PC-3 (cell line): ENCODE measurements at regions not wholly inside any gene's neighbourhood (a gene's known extent, or its start where the extent isn't known, plus 50 kb on each side); places are given as distances from the start of the nearest gene placed in this dataset.
A peak's percentile ranks its signal among the peaks of the same experiment; 100 is the strongest.

Experiments used
- ATAC-seq: fragments of 200-7000 bp; cut with Tn5 transposase; 2 replicates; pipeline ENCODE4 v1.9.1; 2020; ENCODE audit warnings: mild to moderate bottlenecking, moderate library complexity
- BruUV-seq: library from RNA; stranded (reverse); fragments of 400-500 nt; replicated peaks from 2 replicates; lab custom pipeline; 2021; lab: Mats Ljungman, UMichigan
- CTCF ChIA-PET: fragments of 300-600 bp; sonication (Branson Sonifier 250); formaldehyde crosslinking; loops from one replicate; lab custom pipeline; 2022; ENCODE audit warnings: antibody characterized with exemption; lab: Charles Lee
- POLR2A ChIA-PET: fragments of 300-600 bp; sonication (Branson Sonifier 250); formaldehyde crosslinking; loops from one replicate; lab custom pipeline; 2022; ENCODE audit warnings: antibody characterized with exemption; ENCODE audit not compliant: unreplicated experiment; lab: Charles Lee
- DNase-seq: peaks from one replicate; pipeline ENCODE4 v3.0.0-alpha.2; 2015
- H2AFZ ChIP-seq: fragments of 300-600 bp; sonication (generic); 2 replicates; pipeline ENCODE4 v1.6.0; 2016; ENCODE audit warnings: antibody characterized with exemption, low read length
- H3F3A ChIP-seq: fragments of 300-600 bp; sonication (generic); one replicate; pipeline ENCODE4 v1.6.0; 2017; ENCODE audit warnings: antibody characterized with exemption, low read length, control low read depth, mild to moderate bottlenecking; ENCODE audit not compliant: unreplicated experiment
- H3K27ac ChIP-seq: fragments of 300-600 bp; sonication (generic); 2 replicates; pipeline ENCODE4 v1.5.1; 2016; ENCODE audit warnings: mild to moderate bottlenecking, low read length
- H3K27me3 ChIP-seq: fragments of 300-600 bp; sonication (generic); 2 replicates; pipeline ENCODE4 v1.6.1; 2016; ENCODE audit warnings: low read length, mixed read lengths
- H3K36me3 ChIP-seq: fragments of 300-600 bp; sonication (generic); 2 replicates; pipeline ENCODE4 v1.6.1; 2016; ENCODE audit warnings: low read depth, mixed run types, low read length, mixed read lengths
- H3K4me1 ChIP-seq: fragments of 300-600 bp; sonication (generic); 2 replicates; pipeline ENCODE4 v1.5.1; 2016; ENCODE audit warnings: low read length; ENCODE audit not compliant: insufficient read depth
- H3K4me2 ChIP-seq: fragments of 300-600 bp; sonication (generic); 2 replicates; pipeline ENCODE4 v1.6.0; 2016; ENCODE audit warnings: low read length
- H3K4me3 ChIP-seq: fragments of 300-600 bp; sonication (generic); 2 replicates; pipeline ENCODE4 v1.5.1; 2016; ENCODE audit warnings: mild to moderate bottlenecking, low read length, mixed read lengths
- H3K79me2 ChIP-seq: fragments of 300-600 bp; sonication (generic); 2 replicates; pipeline ENCODE4 v1.6.1; 2017; ENCODE audit warnings: low read length, mixed read lengths
- H3K9ac ChIP-seq: fragments of 300-600 bp; sonication (generic); 2 replicates; pipeline ENCODE4 v1.6.0; 2016; ENCODE audit warnings: mild to moderate bottlenecking, low read length
- H3K9me2 ChIP-seq: fragments of 300-600 bp; sonication (generic); replicated peaks from 2 replicates; pipeline ENCODE4 v1.6.1; 2016; ENCODE audit warnings: mixed run types, low read length, mixed read lengths
- H3K9me3 ChIP-seq: fragments of 300-600 bp; sonication (generic); 2 replicates; pipeline ENCODE4 v1.6.1; 2016; ENCODE audit warnings: low read length, mixed read lengths
- H4K20me1 ChIP-seq: fragments of 300-600 bp; sonication (generic); 2 replicates; pipeline ENCODE4 v1.6.1; 2016; ENCODE audit warnings: low read length, mixed read lengths
- EZH2 ChIP-seq: fragments of 300-600 bp; sonication (generic); IDR thresholded peaks from one replicate; pipeline ENCODE4 v1.6.1; 2017; ENCODE audit warnings: antibody characterized with exemption, mild to moderate bottlenecking, low read length; ENCODE audit not compliant: unreplicated experiment
- EZH2phosphoT487 ChIP-seq: fragments of 300-600 bp; sonication (generic); IDR thresholded peaks from 2 replicates; pipeline ENCODE4 v1.6.1; 2018; ENCODE audit warnings: mild to moderate bottlenecking, antibody characterized with exemption, low read length, borderline replicate concordance
- intact Hi-C: fragments of 100-400 bp; cut with micrococcal nuclease; formaldehyde crosslinking; loops from 2 replicates; pipeline ENCODE4 v1.9.0; 2023
- TF ChIP-seq, protein P1 (sequence below): fragments of 300-600 bp; sonication (generic); conservative IDR thresholded peaks from 2 replicates; pipeline ENCODE4 v1.5.1; 2017; ENCODE audit warnings: antibody characterized with exemption, low read depth, mild to moderate bottlenecking, low read length

DNA sequence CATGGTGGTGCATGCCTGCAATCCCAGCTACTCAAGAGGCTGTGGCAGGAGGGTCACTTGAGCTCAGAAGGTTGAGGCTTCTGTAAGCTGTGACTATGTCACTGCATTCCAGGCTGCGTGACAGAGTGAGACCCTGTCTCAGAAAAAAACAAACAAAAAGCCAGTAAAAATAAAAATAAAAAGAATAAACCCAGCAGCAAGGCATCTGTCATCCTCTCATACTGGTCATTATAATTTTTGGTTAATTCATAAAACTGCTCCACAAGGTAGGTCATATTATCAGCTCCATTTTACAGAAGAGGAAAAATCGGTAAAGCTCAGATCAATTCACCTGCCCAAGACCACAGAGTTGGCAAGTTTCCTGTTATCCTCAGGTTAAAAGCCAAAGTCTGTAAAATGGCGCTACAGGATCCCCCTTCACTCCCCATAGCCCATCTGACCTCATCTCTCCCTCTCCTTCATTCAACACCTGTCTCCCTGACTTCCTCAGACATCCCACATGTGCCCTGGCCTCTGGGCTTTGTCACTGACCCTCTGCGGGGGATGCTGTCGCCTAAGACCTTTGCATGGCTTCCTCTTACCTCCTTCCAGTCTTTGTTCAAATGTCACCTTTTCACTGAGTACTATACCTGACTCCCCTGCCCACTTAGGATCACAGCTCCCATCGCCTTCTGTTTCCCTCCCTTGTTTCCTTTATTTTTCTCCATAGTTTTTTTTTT lies 213.2 kb upstream of the ZNF217 start:
- H3K9me2 ChIP-seq, result no peaks in the 10 kb centered on the region
- TF ChIP-seq, protein P1, sequence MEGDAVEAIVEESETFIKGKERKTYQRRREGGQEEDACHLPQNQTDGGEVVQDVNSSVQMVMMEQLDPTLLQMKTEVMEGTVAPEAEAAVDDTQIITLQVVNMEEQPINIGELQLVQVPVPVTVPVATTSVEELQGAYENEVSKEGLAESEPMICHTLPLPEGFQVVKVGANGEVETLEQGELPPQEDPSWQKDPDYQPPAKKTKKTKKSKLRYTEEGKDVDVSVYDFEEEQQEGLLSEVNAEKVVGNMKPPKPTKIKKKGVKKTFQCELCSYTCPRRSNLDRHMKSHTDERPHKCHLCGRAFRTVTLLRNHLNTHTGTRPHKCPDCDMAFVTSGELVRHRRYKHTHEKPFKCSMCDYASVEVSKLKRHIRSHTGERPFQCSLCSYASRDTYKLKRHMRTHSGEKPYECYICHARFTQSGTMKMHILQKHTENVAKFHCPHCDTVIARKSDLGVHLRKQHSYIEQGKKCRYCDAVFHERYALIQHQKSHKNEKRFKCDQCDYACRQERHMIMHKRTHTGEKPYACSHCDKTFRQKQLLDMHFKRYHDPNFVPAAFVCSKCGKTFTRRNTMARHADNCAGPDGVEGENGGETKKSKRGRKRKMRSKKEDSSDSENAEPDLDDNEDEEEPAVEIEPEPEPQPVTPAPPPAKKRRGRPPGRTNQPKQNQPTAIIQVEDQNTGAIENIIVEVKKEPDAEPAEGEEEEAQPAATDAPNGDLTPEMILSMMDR, result no peak
- TF ChIP-seq EZH2phosphoT487 (no peak), EZH2 (no peak)
- no peaks in the 10 kb centered on the region for H3K36me3 ChIP-seq
- peaks cover 41% of the 10 kb centered on the region for H3K4me1 ChIP-seq
- H3K27ac ChIP-seq, result peak overlapping the region; percentile 89
- no peaks in the 10 kb centered on the region for H3K79me2 ChIP-seq
- H3K4me2 ChIP-seq, result no peak overlapping the region
- ATAC-seq (no peak), DNase-seq (no peak)
- no peaks in the 10 kb centered on the region for H4K20me1 ChIP-seq
- intact Hi-C loops, result loop anchor here (1.0 to 5.0 kb wide), 6 partner anchors 21 to 107 kb away; no protein-coding TSS in a partner anchor
- no peak overlapping the region for H2AFZ ChIP-seq
- no peak overlapping the region for H3K4me3 ChIP-seq
- H3K9ac ChIP-seq, result peak overlapping the region; percentile 42
- ChIA-PET POLR2A (interaction anchor here (0.7 kb wide), 1 partner anchor 32 kb away, joined by 8 read pairs; no protein-coding TSS in a partner anchor), CTCF (no interaction called here)
- no peaks in the 10 kb centered on the region for H3K9me3 ChIP-seq
- H3F3A ChIP-seq, result peaks cover 11% of the 10 kb centered on the region
- BruUV-seq, result no TSS peak
- no peaks in the 10 kb centered on the region for H3K27me3 ChIP-seq

DNA sequence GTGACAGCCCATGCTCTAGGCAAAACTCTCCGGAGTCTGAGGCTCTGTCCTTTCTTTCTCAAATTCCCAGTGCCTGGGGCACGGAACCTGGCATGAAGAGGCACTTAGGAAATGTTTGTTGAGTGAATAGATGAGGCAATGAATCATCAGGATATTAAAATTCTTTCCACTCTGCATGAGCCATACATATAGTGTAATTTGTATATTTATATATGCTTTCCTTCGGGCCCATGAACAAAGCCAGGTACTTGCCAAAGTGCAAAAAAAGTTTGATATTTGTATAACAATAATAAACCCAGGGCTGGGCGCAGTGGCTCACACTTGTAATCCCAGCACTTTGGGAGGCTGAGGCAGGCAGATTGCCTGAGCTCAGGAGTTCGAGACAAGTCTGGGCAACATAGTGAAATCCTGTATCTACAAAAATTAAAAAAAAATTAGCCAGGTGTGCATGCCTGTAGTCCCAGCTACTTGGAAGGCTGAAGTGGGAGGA lies 212.3 kb upstream of the ZNF217 start:
- Histone ChIP-seq H3K79me2 (no peaks in the 10 kb centered on the region), H3K4me2 (peak overlapping the region; percentile 36), H3K9ac (peak overlapping the region; percentile 75), H3K9me2 (no peaks in the 10 kb centered on the region), H2AFZ (no peak overlapping the region), H3K27ac (peak overlapping the region; percentile 89), H3K4me3 (no peak overlapping the region), H3K27me3 (no peaks in the 10 kb centered on the region), H4K20me1 (no peaks in the 10 kb centered on the region), H3F3A (peaks cover 11% of the 10 kb centered on the region), H3K36me3 (no peaks in the 10 kb centered on the region), H3K9me3 (no peaks in the 10 kb centered on the region), H3K4me1 (peaks cover 50% of the 10 kb centered on the region)
- DNase-seq (peak; percentile 100), ATAC-seq (peak; percentile 82)
- CTCF ChIA-PET, result no interaction called here
- TF ChIP-seq EZH2phosphoT487 (no peak), EZH2 (no peak)
- TF ChIP-seq, protein P1, result no peak
- intact Hi-C loops, result loop anchor here (1.0 to 5.0 kb wide), 6 partner anchors 20 to 108 kb away; no protein-coding TSS in a partner anchor
- POLR2A ChIA-PET, result interaction anchor here (0.6 to 0.7 kb wide), 4 partner anchors 22 to 186 kb away, joined by 3 to 5 read pairs (median 4); no protein-coding TSS in a partner anchor
- no TSS peak for BruUV-seq
